Sigmoid colon (tissue), 6 donors: ENCODE measurements at regions not wholly inside any gene's neighbourhood (a gene's known extent, or its start where the extent isn't known, plus 50 kb on each side); places are given as distances from the start of the nearest gene placed in this dataset.

Experiments
- DNase-seq: peaks from one replicate; pipeline ENCODE4 v3.0.0-alpha.2; 2019
- H3K27ac ChIP-seq, 4 donors: fragments of 200-600 bp; sonication (generic); one replicate each; pipeline ENCODE4 v1.5.1; 2016 to 2019; ENCODE audit warnings: mild to moderate bottlenecking in 1 of 4
- H3K27me3 ChIP-seq, 3 donors: fragments of 200-600 bp; sonication (generic); one replicate each; pipeline ENCODE4 v1.5.1; 2019; ENCODE audit warnings: mild to moderate bottlenecking in 1 of 3
- H3K36me3 ChIP-seq, 4 donors: fragments of 200-600 bp; sonication (generic); one replicate each; pipeline ENCODE4 v1.5.1; 2016 to 2019
- H3K4me1 ChIP-seq, 4 donors: fragments of 200-600 bp; sonication (generic); one replicate each; pipeline ENCODE4 v1.5.1; 2017 to 2019
- H3K4me3 ChIP-seq, 4 donors: fragments of 200-600 bp; sonication (generic); one replicate each; pipeline ENCODE4 v1.5.1; 2017 to 2019; ENCODE audit warnings: mild to moderate bottlenecking in 2 of 4, moderate library complexity in 1 of 4
- H3K9me3 ChIP-seq, 4 donors: fragments of 200-600 bp in 3 of 4; sonication (generic) in 3 of 4; one replicate each; pipeline versions ENCODE4 v1.5.1 to v1.6.1; 2013 to 2019
- EP300 ChIP-seq, 4 donors: sonication (generic); formaldehyde crosslinking; IDR thresholded peaks; one replicate each; pipeline ENCODE4 v1.6.1; 2017; ENCODE audit warnings: antibody characterized with exemption in 4 of 4
- POLR2A ChIP-seq, 2 donors: fragments of 450-650 bp; IDR thresholded peaks; one replicate each; pipeline ENCODE4 v1.6.1; 2016; ENCODE audit warnings: antibody characterized with exemption in 2 of 2, mild to moderate bottlenecking in 2 of 2, moderate library complexity in 2 of 2
- POLR2AphosphoS5 ChIP-seq, 4 donors: sonication (generic); formaldehyde crosslinking; IDR thresholded peaks; one replicate each; pipeline ENCODE4 v1.6.1; 2017; ENCODE audit warnings: antibody characterized with exemption in 4 of 4
- WGBS, 2 donors: extraction: QIAGEN DNeasy Blood & Tissue Kit; methylation state at CpG; one replicate each; pipeline ENCODE4 v1.1.7; 2013; 5-methylcytosine and 5-hydroxymethylcytosine counted together
- intact Hi-C: fragments of 100-400 bp; cut with DNase I; formaldehyde crosslinking; loops from one replicate; pipeline ENCODE4 v1.15.1; 2023
- TF ChIP-seq, protein P1 (sequence below), 4 experiments: fragments of 450-650 bp in 3 of 4; fragments of 200-600 bp in 1 of 4; IDR thresholded peaks; one replicate each; pipeline ENCODE4 v1.5.1; 2016 to 2019; ENCODE audit warnings: antibody characterized with exemption in 4 of 4, mild to moderate bottlenecking in 3 of 4, moderate library complexity in 2 of 4
- donor health status: healthy with polysubstance abuse.
- donor health status: healthy.

DNA sequence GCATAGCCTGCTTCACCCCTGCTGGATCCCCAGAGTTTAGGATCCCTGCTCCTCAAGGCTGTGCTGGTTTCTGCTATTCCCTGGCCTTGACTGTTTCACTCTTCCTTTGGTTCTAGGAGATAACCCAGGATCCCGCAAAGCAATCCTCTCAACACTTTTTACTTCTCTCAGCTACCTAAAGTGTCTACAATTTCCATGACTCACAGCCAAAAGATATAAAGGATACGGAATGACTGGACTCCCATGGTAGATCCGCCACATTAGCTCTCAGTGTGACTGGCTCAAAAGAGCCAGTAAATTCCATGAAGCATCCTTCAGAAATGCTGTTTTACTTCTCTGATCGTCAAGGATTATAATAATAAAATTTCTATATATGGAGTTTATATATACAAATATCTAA lies 66.3 kb upstream of the TMEM164 start:
- no peaks in the 10 kb centered on the region for H3K9me3 ChIP-seq
- H3K36me3 ChIP-seq: no peaks in the 10 kb centered on the region
- no peak overlapping the region for H3K4me3 ChIP-seq
- no peak overlapping the region for H3K27ac ChIP-seq
- H3K27me3 ChIP-seq: no peaks in the 10 kb centered on the region
- intact Hi-C loops: no loop called here
- H3K4me1 ChIP-seq: peaks cover 0 to 6% (median 0%) of the 10 kb centered on the region in 4 donors
- DNase-seq: no peak
- TF ChIP-seq, protein P1, sequence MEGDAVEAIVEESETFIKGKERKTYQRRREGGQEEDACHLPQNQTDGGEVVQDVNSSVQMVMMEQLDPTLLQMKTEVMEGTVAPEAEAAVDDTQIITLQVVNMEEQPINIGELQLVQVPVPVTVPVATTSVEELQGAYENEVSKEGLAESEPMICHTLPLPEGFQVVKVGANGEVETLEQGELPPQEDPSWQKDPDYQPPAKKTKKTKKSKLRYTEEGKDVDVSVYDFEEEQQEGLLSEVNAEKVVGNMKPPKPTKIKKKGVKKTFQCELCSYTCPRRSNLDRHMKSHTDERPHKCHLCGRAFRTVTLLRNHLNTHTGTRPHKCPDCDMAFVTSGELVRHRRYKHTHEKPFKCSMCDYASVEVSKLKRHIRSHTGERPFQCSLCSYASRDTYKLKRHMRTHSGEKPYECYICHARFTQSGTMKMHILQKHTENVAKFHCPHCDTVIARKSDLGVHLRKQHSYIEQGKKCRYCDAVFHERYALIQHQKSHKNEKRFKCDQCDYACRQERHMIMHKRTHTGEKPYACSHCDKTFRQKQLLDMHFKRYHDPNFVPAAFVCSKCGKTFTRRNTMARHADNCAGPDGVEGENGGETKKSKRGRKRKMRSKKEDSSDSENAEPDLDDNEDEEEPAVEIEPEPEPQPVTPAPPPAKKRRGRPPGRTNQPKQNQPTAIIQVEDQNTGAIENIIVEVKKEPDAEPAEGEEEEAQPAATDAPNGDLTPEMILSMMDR (IDR thresholded peaks at IDR 0.05): no peak
- TF ChIP-seq POLR2A (IDR thresholded peaks at IDR 0.05) (no peak), EP300 (IDR thresholded peaks at IDR 0.05) (no peak), POLR2AphosphoS5 (IDR thresholded peaks at IDR 0.05) (no peak)
- WGBS, 2 donors: 93% methylated on average over 4 of the region's 4 CpGs

DNA sequence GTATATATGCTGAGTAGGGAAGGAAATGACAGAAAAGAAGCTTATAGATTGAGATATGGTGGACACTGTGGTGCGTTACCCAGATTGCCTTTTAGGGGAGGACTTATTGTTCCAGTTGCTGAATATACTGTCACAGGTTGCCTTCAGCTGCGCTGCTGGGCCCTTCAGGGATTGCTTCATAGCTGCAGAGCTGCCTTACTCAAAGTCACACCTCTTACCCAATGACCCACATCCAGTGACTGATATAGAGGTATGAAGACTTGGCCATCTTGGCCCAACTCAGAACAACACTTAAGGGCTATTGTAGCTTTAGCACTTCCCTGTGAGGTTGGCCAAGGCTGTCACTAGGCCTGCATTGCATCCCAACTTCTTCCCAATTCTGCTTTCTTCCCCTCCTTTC lies 63.4 kb upstream of the TMEM164 start:
- no peaks in the 10 kb centered on the region for H3K4me1 ChIP-seq
- no peaks in the 10 kb centered on the region for H3K36me3 ChIP-seq
- H3K27ac ChIP-seq: no peak overlapping the region
- H3K4me3 ChIP-seq: no peak overlapping the region
- no peak for TF ChIP-seq EP300 (IDR thresholded peaks at IDR 0.05)
- 93% methylated on average over 2 of the region's 2 CpGs for WGBS, 2 donors
- no peaks in the 10 kb centered on the region for H3K9me3 ChIP-seq
- no peaks in the 10 kb centered on the region for H3K27me3 ChIP-seq
- DNase-seq: no peak
- intact Hi-C loops: no loop called here

DNA sequence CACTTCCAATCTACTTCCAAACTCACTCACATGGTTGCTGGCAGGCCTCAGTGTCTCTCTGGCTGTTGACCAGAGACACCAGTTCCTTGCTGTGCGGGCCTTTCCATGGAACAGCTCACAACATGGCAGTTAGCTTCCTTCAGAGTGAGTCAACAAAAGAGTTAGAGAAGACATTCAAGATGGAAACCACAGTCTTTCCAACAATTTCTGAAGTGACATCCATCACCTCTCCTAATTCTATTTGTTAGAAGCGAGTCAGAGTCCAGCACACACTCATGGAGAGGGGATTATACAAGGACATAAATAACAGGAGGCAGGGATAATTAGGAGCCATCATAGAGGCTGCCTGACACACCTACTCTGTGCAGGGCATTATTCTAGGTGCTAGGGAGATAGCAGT lies 62.5 kb upstream of the TMEM164 start:
- DNase-seq: no peak
- no peak overlapping the region for H3K27ac ChIP-seq
- TF ChIP-seq EP300 (IDR thresholded peaks at IDR 0.05) (no peak), POLR2A (IDR thresholded peaks at IDR 0.05) (no peak), POLR2AphosphoS5 (IDR thresholded peaks at IDR 0.05) (no peak)
- TF ChIP-seq, protein P1 (IDR thresholded peaks at IDR 0.05): no peak
- H3K27me3 ChIP-seq: no peaks in the 10 kb centered on the region
- H3K36me3 ChIP-seq: no peaks in the 10 kb centered on the region
- intact Hi-C loops: no loop called here
- H3K9me3 ChIP-seq: no peaks in the 10 kb centered on the region
- H3K4me3 ChIP-seq: no peak overlapping the region
- WGBS, 2 donors: 93 to 95% methylated on average over 2 of the region's 2 CpGs
- no peaks in the 10 kb centered on the region for H3K4me1 ChIP-seq

DNA sequence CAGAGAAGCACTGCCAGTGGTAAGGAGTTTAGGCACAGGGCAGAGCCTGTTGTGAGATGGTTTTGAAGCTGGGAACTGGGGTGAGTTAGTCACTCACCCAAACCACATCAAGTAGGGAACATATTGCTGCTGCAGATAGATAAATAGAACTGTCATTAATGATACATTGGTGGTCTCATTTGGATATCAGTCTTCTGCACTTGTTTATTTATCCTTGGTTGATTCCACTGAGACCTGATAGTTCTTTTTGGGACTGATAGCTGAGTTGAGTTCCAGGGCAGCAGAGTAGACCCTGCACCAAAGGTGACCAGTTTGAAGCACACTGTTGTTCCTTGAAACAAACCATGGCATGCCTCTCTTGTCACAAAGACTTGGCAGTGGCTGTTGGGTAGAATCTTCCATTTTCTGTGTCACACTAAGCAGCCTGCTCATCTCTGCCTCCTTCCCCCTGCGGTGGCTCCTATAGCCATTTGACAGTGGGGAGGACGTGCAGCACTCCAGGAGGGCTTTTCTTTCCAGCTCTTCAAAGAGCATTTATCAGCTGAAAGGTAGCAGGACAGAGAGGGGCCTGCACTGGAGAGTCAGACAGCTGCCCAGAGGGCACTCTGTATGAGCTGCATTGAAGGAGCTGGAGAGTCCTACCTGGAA lies 59.7 kb upstream of the TMEM164 start:
- TF ChIP-seq, protein P1 (IDR thresholded peaks at IDR 0.05): no peak
- no peak for TF ChIP-seq POLR2AphosphoS5 (IDR thresholded peaks at IDR 0.05)
- TF ChIP-seq EP300 (IDR thresholded peaks at IDR 0.05): no peak
- Histone ChIP-seq H3K27me3 (no peaks in the 10 kb centered on the region), H3K36me3 (no peaks in the 10 kb centered on the region), H3K27ac (no peak overlapping the region), H3K4me3 (no peak overlapping the region), H3K9me3 (no peaks in the 10 kb centered on the region), H3K4me1 (no peaks in the 10 kb centered on the region)
- intact Hi-C loops: no loop called here
- no peak for DNase-seq
- 90% methylated on average over 2 of the region's 2 CpGs for WGBS, 2 donors

DNA sequence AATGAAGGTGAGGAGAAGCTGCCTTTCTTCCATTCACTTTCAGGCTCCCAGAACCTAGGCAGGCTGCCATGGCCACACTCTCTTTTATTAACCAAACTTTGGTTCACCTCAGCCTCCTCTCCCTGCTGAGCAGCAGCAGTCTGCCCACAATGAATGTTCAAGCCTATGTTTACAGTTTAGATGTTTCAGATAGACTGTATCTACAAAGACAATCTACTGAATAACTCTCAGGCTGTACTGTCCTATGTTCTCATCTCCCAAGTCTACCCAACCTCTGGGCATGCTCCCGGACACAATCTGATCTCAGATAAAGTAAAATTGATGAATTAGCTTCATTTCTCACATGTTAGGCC lies 59.2 kb upstream of the TMEM164 start:
- 90 to 95% methylated on average over 1 of the region's 1 CpG for WGBS, 2 donors
- no peaks in the 10 kb centered on the region for H3K4me1 ChIP-seq
- no peak overlapping the region for H3K27ac ChIP-seq
- intact Hi-C loops: no loop called here
- H3K9me3 ChIP-seq: no peaks in the 10 kb centered on the region
- TF ChIP-seq POLR2AphosphoS5 (IDR thresholded peaks at IDR 0.05) (no peak), EP300 (IDR thresholded peaks at IDR 0.05) (no peak)
- TF ChIP-seq, protein P1 (IDR thresholded peaks at IDR 0.05): no peak
- no peak overlapping the region for H3K4me3 ChIP-seq
- DNase-seq: no peak
- H3K36me3 ChIP-seq: no peaks in the 10 kb centered on the region
- no peaks in the 10 kb centered on the region for H3K27me3 ChIP-seq
